ENCODE measurements at regions not wholly inside any gene's neighbourhood (a gene's known extent, or its start where the extent isn't known, plus 50 kb on each side); places are given as distances from the start of the nearest gene placed in this dataset.
"Not testable (repeated sequence)": the region's sequence is repeated elsewhere in the genome, so short reads cannot be mapped to it uniquely, and the experiment has no call there.

DNA sequence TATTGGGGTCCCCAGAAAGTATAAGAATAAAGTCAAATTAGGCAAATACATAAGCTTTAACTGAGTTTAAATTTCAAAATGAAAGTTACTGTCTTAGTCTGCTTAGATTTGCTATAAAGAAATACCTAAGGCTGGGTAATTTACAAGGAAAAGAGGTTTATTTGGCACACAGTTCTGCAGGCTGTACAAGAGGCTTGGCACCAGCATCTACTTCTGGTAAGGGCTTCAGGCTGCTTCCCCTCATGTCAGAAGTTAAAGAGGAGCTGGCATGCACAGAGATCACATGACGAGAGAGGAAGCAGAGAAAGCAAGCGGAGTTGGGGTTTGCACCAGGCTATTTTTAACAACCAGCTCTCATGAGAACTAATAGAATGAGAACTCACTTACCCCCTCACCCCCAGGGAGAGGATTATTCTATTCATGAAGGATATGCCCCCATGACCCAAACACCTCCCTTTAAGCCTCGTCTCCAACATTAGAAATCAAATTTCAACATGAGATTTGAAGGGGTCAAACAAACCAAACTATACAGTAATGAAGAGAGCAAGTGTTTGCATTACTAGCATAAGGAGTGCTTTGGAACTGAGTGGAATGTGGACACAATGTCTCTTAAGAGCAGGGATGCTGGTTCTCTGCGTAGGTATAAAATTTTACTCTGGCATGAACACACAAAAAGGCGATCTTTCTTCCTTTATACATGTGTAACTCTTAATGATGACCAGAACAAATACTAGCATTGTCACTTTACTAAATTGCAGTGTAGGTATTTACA lies 292.8 kb upstream of the PMFBP1 start:
- in situ Hi-C loops (cut with HindIII; ENCODE audit: low sequenced_read_pairs): loop anchor here (10.0 kb wide), 1 partner anchor 220 kb away; no protein-coding TSS in a partner anchor

DNA sequence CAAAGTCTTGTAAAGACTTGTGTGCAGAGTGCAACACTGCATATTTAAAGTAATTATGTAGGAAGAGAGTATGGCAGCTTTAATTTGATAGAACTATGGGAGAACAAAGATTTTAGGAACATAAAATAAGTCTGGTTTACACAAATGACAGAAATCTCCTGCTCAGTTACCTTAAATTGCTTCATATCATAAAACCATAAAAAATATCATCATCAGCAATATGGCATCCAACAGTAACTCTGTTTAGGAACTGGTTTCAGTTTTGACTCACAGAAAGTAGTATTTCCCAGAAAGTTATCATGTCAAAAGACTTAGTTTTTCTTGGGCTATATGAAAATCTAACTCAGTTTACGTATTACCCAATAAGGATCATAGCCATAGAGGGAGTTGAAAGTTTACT lies 292.1 kb upstream of the PMFBP1 start:
- in situ Hi-C loops (cut with HindIII; ENCODE audit: low sequenced_read_pairs): loop anchor here (10.0 kb wide), 1 partner anchor 219 kb away; no protein-coding TSS in a partner anchor

DNA sequence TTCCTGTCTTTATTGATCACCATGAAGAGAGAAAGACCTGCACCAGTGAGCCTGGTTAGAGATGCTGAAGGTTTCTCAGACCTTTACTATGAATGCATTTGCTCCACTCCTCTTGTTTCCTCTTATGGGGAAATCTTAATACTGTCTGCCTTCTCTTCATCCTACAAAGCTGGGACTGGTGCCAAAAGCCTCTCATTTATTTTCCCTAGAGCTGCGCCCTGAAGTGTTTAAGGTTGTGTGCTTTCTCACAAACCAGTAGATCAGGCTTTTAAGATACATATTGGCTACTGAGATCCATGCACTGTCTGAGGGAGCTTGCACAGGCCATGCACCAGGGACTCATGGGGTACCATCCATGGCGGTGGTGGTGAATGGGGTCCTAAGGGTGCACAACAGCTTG lies 286.1 kb upstream of the PMFBP1 start:
- in situ Hi-C loops (cut with HindIII; ENCODE audit: low sequenced_read_pairs): loop anchor here (5.0 kb wide), 1 partner anchor 36 kb away; no protein-coding TSS in a partner anchor

DNA sequence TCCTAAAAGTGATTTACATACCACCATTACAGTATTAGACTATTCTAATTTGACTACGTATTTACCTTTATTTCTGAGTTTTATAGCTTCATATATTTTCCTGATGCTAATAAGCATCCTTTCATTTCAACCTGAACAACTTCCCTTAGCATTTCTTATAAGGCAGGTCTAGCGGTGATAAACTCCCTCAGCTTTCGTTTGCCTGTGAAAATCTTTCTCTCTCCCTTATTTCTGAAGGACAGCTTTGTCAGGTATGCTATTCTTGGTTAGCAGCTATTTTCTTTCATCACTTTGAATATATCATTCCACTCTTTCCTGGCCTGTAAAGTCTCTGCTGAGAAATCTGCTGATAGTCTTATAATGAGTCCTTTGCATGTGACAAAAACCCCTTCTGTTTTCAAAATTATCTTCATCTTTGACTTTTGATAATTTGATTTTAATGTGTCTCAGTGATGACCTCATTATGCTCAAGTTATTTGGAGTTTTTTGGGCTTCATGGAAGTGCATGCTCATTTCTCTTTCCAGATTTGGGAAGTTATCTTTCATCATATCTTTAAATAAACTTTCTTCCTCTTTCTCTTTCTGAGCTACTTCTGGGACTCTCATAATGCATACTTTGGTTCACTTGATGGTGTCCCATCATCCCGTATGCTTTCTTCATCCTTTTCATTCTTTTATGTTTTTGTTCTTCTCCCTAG lies 285.4 kb upstream of the PMFBP1 start:
- in situ Hi-C loops (cut with HindIII; ENCODE audit: low sequenced_read_pairs): loop anchor here (5.0 kb wide), 1 partner anchor 35 kb away; no protein-coding TSS in a partner anchor

DNA sequence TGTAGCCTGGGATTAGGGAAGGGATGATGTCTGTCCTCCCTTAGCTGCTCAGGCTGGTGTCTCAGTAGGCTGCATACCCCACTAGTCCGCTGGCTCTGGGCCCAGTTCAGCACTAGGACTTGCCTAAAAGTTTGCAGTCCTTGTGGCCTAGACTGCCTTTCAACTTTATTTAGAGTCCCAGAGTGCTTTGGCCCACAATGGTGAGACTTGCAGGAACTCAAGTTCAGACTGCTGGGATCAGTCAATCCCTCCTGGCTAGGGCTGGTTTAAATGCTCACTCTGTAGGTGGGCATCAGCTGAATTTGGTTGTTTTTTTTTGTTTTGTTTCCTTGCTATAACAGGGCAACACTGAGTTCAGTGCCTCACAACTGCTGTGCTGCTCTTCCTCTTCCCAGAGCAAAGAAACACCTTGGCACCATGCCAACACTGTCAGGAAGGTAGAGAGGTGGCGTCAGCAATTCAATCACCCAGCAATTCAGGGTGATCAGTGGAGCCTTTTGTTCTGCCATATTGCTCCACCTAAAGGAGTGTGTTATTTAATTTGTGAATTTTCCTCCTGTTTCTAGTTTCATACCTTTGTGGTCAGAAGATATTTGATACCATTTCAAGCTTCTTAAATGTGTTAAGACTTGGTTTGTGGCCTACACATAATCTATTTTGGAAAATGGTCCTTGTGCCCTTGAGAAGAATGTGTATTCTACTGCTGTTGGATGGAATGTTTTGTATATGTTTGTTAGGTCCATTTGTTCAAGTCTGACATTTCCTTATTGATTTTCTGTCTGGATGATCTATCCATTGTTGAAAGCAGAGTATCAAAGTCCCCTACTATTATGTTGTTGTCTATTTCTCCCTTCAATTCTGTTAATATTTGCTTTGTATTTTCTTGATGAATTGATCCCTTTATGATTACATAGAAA lies 284.0 kb upstream of the PMFBP1 start:
- in situ Hi-C loops (cut with HindIII; ENCODE audit: low sequenced_read_pairs): loop anchor here (5.0 kb wide), 1 partner anchor 34 kb away; no protein-coding TSS in a partner anchor

DNA sequence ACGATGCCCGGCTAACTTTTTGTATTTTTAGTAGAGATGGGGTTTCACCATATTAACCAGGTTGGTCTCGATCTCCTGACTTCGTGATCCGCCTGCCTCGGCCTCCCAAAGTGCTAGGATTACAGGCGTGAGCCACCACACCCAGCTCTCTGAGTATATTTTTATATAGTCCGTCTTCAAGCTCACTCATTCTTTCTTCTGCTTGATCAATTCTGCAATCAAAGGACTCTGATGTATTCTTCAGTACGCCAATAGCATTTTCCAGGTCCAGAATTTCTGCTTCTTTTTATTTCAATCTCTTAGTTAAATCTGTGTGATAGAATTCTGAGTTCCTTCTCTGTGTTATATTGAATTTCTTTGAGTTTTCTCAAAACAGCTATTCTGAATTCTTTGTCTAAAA lies 281.9 kb upstream of the PMFBP1 start:
- in situ Hi-C loops (cut with HindIII; ENCODE audit: low sequenced_read_pairs): not testable (repeated sequence)

DNA sequence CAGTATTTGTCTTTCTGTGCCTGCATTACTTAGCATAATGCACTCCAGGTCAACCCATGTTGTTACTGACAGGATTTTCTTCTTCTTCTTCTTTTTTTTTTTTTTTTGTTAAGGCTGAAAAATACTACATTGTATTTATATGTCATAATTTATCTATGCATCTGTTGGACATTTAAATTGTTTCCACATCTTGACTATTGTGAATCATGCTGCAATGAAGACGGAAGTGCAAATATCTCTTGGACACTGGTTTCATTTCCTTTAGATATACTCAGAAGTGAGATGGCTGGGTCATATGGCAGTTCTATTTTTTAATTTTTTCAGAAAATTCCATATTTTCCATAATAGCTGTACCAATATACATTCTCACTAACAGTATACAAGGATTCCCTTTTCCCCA lies 272.7 kb upstream of the PMFBP1 start:
- in situ Hi-C loops (cut with HindIII; ENCODE audit: low sequenced_read_pairs): no loop called here

DNA sequence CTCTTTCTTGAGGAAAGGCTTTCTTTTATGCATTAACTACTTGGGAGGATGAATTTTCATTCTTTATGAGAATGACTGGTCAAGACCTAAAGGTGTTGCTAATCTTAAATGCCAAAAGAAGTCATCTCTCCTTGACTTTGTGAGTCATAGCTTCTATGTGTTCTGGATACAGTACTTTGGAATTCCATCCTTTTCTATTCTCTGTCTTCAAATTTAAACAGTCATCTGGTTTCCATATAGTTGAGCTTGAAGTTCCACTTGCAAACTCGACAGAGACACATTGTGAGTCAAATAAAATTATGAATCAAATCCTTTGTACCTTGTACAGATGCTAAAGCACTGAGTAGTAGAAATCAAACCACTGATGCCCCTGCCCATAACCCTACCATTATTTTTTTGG lies 271.9 kb upstream of the PMFBP1 start:
- in situ Hi-C loops (cut with HindIII; ENCODE audit: low sequenced_read_pairs): no loop called here

DNA sequence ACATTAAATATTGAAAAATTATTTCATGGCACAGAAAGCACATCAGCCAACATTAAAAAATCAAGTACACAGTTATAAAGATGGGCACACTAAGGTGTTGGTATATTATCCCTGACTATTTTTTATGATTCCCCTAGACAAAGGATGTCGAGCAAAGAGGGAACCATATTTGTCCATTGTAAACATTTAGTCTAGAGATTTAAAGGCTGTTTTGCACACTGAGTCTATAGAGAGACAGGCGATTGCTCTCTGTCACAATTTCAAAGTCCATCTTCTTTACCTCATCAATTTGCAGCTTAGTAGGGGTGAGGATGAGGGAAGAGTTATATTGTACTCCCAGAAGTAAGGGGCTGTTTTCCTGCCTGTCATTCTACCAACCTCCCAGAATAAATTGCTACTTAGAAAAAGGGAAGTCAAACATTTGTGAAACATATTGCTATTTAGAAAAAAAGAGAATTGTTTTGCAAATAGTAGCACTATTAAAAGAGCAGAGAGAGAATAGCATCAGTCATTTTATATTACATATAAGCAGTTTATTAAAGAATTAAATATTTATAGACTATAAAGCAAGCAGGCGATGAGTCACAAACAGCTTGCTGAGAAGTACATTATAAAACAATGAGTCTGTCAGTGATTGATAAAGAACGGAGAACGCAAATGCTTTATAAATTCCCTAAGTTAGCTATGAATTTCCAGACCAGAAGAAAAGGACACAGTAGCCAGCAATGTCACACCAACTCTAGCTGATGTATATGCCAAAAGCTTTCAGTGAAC lies 270.6 kb upstream of the PMFBP1 start:
- in situ Hi-C loops (cut with HindIII; ENCODE audit: low sequenced_read_pairs): no loop called here

DNA sequence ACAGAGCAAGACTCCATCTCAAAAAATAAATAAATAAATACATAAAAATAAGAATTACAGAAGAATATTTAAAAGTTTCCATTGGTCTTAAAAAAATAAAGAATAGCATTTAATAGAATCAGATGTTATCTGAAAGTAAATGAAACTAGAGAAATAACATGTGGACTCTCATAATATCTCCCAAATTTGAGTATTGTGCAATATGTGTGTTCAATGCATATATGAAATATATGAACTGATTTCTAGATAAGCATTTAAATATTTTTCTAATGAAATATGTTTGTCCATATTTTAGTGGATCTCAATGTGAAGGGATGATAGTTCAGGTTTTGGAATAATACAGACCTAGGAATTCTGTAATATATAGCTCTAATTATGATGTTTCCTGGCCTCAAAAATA lies 265.9 kb upstream of the PMFBP1 start:
- in situ Hi-C loops (cut with HindIII; ENCODE audit: low sequenced_read_pairs): no loop called here

DNA sequence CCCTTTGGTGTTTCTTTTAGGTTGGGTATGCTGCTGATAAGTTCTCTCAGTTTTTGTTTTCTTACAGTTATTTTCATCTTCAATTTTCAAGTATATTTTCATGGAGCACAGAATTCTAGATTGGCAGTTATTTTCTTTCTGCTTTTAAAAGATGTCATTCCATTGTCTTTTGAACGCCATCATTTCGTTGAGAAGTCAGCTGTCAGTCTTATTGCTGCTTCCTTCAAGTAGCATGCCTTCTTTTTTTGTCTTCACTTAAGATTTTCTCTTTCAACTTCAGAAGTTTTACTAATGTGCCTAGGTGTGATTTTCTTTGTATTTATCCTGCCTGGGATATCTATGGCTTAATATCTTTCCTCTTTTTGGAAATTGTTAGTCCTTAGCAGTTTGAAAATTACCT lies 262.2 kb upstream of the PMFBP1 start:
- in situ Hi-C loops (cut with HindIII; ENCODE audit: low sequenced_read_pairs): no loop called here

DNA sequence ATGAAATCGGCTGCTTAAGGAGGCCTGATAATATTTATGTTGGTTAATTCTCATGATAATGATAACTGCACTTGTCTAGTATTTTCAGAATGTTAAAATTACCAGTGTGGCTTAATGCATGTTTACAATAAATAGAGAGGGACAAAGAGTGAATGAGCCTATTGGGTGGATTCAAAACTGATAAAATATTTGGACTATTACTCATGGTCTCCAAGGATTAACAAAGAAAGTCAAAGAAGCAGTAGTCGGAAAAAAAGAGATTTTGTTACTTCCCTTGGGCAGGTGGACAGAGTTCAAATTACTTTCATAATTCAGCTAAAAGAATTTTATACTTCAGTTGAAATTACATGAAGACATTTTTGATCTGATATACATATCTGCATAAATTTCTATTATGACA lies 258.2 kb upstream of the PMFBP1 start:
- in situ Hi-C loops (cut with HindIII; ENCODE audit: low sequenced_read_pairs): no loop called here

DNA sequence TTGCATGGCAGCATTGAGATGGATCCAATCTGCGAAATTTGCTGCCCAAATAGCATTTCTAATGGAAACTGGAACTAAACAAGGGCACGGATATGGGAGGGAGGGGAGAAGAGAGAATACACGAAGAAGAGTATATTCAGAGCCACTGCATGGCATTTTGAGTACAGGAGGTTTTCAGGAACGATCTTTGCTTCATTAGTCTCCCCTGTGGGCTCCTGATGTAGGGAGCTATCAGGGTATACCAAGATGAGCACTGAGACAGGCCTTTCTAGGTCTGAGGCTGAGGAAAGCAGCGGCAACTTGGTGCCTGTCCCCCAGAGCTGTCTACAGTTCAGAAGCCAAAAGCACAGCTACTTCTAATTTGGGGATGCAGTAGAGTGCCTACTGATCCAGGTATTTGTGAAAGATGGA lies 257.7 kb upstream of the PMFBP1 start:
- in situ Hi-C loops (cut with HindIII; ENCODE audit: low sequenced_read_pairs): no loop called here

DNA sequence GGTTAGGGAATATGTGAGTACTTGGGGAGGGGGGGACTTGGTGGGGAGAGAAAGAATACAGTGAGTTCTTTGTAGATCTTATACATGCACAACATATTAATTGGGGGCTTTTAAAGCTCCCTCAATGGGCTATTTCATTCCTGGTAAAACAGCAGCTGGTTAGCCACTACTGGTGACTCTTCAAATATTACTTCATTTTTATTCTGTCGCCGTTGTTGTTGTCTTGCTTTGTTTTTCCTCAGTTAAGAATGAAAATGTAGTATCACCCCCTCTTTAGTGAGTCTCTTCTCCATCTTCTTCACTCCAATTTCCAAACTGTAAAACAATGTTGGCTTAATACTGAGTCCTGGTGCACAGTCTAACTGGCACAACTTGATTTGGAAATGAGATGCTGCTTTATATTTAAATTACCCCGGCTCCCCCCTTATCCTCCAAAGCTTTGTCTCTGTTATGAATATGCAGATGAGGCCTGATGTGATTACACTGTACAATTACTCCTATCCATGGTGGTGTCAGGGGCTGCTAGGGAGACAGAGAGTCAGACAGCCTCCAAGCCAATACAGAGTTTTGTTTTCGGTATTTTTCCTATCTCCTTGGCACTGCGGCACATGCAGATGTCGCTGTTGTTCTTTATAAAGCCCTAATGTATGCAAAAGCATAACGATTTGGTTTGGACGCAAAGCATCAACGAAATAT lies 256.9 kb upstream of the PMFBP1 start:
- in situ Hi-C loops (cut with HindIII; ENCODE audit: low sequenced_read_pairs): no loop called here

DNA sequence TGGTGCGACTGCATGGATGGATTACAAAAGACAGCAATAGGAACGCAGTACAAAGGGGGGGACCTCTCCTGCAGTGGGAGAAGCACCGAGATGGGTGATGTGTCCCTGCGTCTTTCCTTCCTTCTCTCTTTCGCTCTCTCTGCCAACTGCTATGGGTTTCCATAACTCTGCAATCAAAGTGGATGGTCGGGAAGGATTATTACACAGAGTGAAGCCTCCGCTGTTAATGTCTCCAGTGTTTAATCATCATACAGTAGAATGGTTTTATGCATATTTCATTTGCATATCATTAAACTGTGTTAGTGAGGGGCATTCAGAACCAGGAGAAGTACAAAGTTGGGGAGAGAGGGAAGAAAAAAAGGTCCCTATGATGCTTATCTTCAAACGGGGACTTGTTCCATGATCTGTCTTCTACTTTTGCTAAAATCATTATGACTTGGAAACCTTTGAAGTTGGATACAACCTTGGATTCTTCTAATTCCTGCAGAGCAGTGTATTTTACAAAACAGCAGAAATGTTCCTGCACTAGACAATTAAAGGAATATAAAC lies 255.9 kb upstream of the PMFBP1 start:
- in situ Hi-C loops (cut with HindIII; ENCODE audit: low sequenced_read_pairs): no loop called here

DNA sequence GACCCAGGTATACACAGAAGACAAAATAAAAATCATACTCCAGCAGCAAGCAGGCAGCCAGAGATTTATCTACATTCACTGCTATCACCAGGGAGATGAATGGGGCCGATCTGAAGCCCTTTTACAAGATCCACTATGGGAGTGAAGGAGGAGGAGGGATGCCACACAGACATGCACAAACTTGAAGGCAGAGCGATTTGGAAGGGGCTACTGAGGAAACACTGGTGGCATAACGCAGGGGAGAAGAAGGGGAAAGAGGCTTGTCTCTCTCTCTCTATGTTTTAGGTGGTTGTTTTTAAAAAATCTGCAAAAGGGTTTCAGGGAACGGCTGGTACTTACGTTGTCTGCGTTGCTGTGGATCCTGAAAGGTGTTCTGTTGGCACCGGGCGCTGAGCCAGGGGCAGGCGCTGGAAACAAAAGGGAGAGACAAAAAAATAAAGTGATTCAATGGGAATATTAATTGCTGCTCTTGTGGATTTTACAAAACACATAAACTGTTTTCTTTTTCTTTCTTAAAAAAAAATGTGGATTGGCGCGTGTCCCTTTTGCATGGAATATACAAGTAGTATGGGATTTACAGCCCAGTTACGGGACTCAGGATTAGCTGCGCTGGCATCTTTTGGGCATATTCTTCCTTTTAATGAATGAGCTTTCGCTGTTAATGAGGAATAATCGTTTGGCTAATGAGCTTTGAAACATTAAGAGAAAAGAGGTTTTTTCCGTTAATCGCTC lies 255.3 kb upstream of the PMFBP1 start:
- in situ Hi-C loops (cut with HindIII; ENCODE audit: low sequenced_read_pairs): no loop called here

DNA sequence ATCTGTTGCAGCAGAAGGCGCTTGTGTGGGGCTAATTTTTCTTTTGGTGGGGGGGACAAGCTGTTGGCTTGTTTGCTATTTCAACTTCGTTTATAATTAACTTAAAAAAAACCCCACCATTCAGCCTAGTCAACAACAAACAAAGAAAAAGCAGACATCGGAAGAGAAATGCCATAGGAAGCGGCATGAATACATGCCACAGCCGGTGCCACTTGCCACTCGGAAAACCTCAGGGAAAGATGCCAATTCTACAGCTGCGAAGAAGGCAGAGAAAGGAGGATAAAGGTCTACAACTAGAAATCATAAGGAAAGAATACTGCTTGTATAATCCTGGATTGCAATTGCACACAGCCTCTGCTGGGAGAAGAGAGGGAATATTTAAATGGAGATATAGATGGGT lies 254.4 kb upstream of the PMFBP1 start:
- in situ Hi-C loops (cut with HindIII; ENCODE audit: low sequenced_read_pairs): no loop called here

DNA sequence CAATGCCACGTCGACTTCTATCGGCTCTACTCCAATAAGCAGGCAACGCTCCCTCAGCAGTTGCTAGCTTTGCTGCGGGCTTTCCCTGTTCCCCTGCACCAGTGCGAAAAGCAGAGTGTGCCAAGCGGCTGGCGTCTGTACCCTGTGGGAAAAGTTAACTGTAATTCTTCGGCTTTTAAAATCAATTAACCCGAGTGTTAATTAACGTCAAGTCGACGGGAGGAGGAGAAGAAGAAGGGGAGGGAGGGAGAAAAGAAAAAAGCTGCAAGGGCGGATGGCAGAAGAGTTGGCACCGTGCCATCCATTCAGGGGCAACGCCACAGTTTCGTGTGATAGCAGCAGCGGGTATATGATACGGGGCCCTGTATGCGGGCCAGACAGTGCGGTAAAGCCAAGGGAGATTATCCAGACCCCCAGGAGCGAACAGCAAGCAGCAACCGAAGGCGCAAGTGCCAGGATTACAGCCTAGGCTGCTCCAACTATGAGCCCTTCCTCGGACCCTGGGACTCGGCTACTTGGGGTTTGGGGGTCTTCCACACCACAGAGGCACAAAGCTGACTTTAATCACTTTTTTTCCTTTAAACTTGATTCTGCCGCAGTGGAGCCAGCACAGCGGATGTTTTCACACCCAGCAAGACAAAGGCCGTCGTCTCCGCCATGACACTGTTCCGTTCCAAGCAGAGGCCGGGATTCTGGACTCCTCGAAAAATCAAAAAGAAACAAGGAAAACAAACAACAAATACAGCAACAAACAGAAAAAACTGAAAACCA lies 253.8 kb upstream of the PMFBP1 start:
- in situ Hi-C loops (cut with HindIII; ENCODE audit: low sequenced_read_pairs): no loop called here

Measured in endothelial cell of hepatic sinusoid (primary cell).